Renal cortex interstitium (tissue), 11 donors: ENCODE measurements at regions not wholly inside any gene's neighbourhood (a gene's known extent, or its start where the extent isn't known, plus 50 kb on each side); places are given as distances from the start of the nearest gene placed in this dataset.

ENCODE experiments used
- DNase-seq, 11 donors: peaks; one replicate each; pipeline ENCODE4 v3.0.0-alpha.2; 2013; ENCODE audit warnings: low read depth in 9 of 11, low spot score in 4 of 11; ENCODE audit errors: extremely low read depth in 1 of 11

- DNase-seq: no peak
These were observed 260.6 kb upstream of the EMCN start for GRCh38 chr4:100778431-100778830.

GRCh38 chr4:100762738-100763137, 244.9 kb upstream of the EMCN start:
- DNase-seq: no peak

- no peak for DNase-seq
These were observed 236.9 kb upstream of the EMCN start for GRCh38 chr4:100754751-100755150.

GRCh38 chr4:100746141-100746739, 228.4 kb upstream of the EMCN start:
- no peak for DNase-seq

GRCh38 chr4:100742045-100742444, 224.2 kb upstream of the EMCN start:
- peak in 1 of 11 donors; percentile 3 for DNase-seq

- no peak for DNase-seq
These were observed 221.6 kb upstream of the EMCN start for GRCh38 chr4:100739426-100739825.

- DNase-seq: no peak
These were observed 220.7 kb upstream of the EMCN start for GRCh38 chr4:100738196-100739165.

- DNase-seq: peak in 4 of 11 donors; percentile 2 to 15 (median 8)
These were observed 219.0 kb upstream of the EMCN start for GRCh38 chr4:100736641-100737451.

GRCh38 chr4:100728861-100729260, 211.0 kb upstream of the EMCN start:
- no peak for DNase-seq

GRCh38 chr4:100722866-100723459, 205.1 kb upstream of the EMCN start:
- no peak for DNase-seq

GRCh38 chr4:100722133-100722532, 204.3 kb upstream of the EMCN start:
- no peak for DNase-seq

- no peak for DNase-seq
These were observed 203.7 kb upstream of the EMCN start for GRCh38 chr4:100721490-100721889.

GRCh38 chr4:100721077-100721476, 203.3 kb upstream of the EMCN start:
- no peak for DNase-seq

- no peak for DNase-seq
These were observed 198.6 kb upstream of the EMCN start for GRCh38 chr4:100716416-100716815.

GRCh38 chr4:100708776-100709175, 191.0 kb upstream of the EMCN start:
- no peak for DNase-seq

GRCh38 chr4:100707786-100708185, 190.0 kb upstream of the EMCN start:
- DNase-seq: no peak

- DNase-seq: no peak
These were observed 178.7 kb upstream of the EMCN start for GRCh38 chr4:100696531-100696930.

GRCh38 chr4:100695871-100696270, 178.0 kb upstream of the EMCN start:
- DNase-seq: no peak

- peak in 1 of 11 donors; percentile 2 for DNase-seq
These were observed 177.3 kb upstream of the EMCN start for GRCh38 chr4:100695039-100695654.
